Neural cell (in vitro differentiated cells): ENCODE measurements at regions not wholly inside any gene's neighbourhood (a gene's known extent, or its start where the extent isn't known, plus 50 kb on each side); places are given as distances from the start of the nearest gene placed in this dataset.

ENCODE experiments used
- EZH2 ChIP-seq: fragments of 200-600, 300-800 bp; shearing (Covaris generic), sonication (generic); IDR thresholded peaks from 2 replicates; pipeline ENCODE4 v1.6.1; 2014; ENCODE audit warnings: antibody characterized with exemption, low read length, borderline replicate concordance, mild to moderate bottlenecking; ENCODE audit not compliant: insufficient read depth, poor library complexity, severe bottlenecking
- MXI1 ChIP-seq: fragments of 450-650 bp; conservative IDR thresholded peaks from 2 replicates; pipeline ENCODE4 v1.6.1; 2014; ENCODE audit warnings: antibody characterized with exemption, mild to moderate bottlenecking; ENCODE audit not compliant: poor library complexity, severe bottlenecking

GRCh38 chr14:21989090-21989489 is 315.5 kb upstream of the OR4E1 start:
- no peak for TF ChIP-seq EZH2
- no peak for TF ChIP-seq MXI1
